RWPE1 (cell line): ENCODE measurements at regions not wholly inside any gene's neighbourhood (a gene's known extent, or its start where the extent isn't known, plus 50 kb on each side); places are given as distances from the start of the nearest gene placed in this dataset.
A peak's percentile ranks its signal among the peaks of the same experiment; 100 is the strongest.

Source experiments
- CTCF ChIA-PET: fragments of 350-600 bp; sonication (Branson Sonifier 250); formaldehyde crosslinking; extraction: SDS; loops from one replicate; lab custom pipeline; 2021; lab: Yijun Ruan, JAX
- POLR2A ChIA-PET: fragments of 400-600 bp; formaldehyde crosslinking; extraction: SDS; loops from one replicate; lab custom pipeline; 2020; ENCODE audit warnings: antibody characterized with exemption; ENCODE audit not compliant: low non-redundant PET; lab: Yijun Ruan, JAX
- DNase-seq: peaks from one replicate; pipeline ENCODE4 v3.0.0; 2012; ENCODE audit warnings: low spot score
- H3K27ac ChIP-seq: fragments of 450-650 bp; 2 replicates; pipeline ENCODE4 v1.5.1; 2017
- TF ChIP-seq, protein P1 (sequence below): fragments of 450-650 bp; conservative IDR thresholded peaks from 2 replicates; pipeline ENCODE4 v1.5.1; 2017; ENCODE audit warnings: low read depth, mild to moderate bottlenecking

DNA sequence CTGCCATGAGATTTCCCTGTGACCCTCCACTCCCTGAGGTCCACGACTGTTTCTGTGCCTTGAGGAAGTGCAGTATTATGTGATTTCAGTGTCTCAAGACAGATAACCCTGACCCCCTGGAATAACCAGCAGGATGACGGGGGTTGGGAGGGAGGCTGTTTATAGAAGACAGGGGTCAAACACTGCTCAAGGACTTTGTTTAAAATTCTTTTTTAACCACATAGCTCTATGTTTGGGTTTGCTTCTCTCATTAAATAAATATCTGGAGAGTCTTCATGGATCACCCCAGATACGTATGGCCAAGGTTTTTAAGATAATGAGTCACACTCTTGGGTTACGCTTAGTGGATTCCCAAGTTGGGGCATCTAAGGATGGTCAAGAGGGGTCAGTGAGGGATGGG lies 523.8 kb upstream of the TNP1 start:
- TF ChIP-seq, protein P1, sequence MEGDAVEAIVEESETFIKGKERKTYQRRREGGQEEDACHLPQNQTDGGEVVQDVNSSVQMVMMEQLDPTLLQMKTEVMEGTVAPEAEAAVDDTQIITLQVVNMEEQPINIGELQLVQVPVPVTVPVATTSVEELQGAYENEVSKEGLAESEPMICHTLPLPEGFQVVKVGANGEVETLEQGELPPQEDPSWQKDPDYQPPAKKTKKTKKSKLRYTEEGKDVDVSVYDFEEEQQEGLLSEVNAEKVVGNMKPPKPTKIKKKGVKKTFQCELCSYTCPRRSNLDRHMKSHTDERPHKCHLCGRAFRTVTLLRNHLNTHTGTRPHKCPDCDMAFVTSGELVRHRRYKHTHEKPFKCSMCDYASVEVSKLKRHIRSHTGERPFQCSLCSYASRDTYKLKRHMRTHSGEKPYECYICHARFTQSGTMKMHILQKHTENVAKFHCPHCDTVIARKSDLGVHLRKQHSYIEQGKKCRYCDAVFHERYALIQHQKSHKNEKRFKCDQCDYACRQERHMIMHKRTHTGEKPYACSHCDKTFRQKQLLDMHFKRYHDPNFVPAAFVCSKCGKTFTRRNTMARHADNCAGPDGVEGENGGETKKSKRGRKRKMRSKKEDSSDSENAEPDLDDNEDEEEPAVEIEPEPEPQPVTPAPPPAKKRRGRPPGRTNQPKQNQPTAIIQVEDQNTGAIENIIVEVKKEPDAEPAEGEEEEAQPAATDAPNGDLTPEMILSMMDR = no peak
- POLR2A ChIA-PET = no interaction called here
- no peak overlapping the region for H3K27ac ChIP-seq
- CTCF ChIA-PET = interaction anchor here (0.6 kb wide), 1 partner anchor 353 kb away, joined by 6 read pairs; no protein-coding TSS in a partner anchor
- no peak for DNase-seq

DNA sequence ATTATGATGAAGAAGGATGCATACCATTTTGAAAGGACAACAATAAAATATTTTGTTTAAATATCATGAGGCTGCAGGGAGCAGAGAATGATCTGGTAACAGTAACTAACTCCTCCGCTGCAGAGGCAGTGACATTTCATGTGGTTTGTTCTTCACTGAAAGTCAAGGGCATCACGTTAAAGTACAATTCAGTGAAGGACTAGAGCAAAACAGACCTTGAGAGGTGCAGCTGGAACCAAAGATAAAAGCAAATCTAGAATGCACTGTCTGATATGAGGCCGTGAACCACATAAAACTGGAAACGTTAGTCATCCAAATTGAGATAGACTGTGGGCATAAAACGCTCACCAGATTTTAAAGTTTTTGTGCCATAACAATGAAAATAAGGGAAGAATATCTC lies 522.9 kb upstream of the TNP1 start:
- ChIA-PET CTCF (interaction anchor here (0.6 kb wide), 1 partner anchor 932 kb away, joined by 3 read pairs; no protein-coding TSS in a partner anchor), POLR2A (no interaction called here)
- TF ChIP-seq, protein P1 = no peak
- DNase-seq = no peak
- H3K27ac ChIP-seq = no peak overlapping the region

DNA sequence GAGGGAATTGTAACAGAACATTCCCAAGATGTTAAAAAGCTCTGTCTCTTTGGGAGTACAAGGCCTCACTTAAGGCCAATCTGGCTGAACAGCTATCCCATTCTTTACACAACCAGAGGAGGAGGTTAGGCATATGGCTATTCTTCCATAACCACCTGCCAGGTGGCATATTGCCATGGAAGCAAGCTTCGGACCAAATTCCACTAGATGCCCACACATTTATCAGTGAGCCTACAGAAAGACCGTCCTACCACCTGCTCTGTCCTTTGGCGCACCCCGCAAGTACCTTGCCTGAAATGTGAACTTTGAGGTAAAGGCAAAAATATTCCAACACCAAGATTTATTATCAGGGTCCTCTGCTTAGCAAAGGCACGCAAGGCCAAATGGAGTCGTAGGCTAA lies 519.9 kb upstream of the TNP1 start:
- TF ChIP-seq, protein P1 = no peak
- POLR2A ChIA-PET = no interaction called here
- no peak for DNase-seq
- CTCF ChIA-PET = no interaction called here
- no peak overlapping the region for H3K27ac ChIP-seq

DNA sequence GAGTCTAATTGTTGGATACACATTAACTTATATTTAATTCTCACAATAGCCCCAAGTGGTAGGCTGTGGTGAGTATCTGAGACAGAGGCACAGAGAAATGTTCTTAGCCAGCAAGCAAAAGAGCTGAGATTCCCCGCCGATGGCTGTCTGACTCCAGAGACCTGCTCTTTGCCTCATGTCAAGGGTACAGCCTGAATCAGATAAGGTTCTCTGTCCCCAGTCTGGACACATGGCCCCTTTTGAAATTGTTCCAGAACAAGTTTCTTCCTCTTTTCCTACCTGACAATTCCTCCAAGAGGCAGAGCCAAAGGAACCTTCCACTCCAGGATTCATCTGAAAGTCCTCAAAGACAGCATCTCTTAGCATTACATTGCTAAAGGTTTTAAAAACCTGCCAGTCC lies 512.9 kb upstream of the TNP1 start:
- DNase-seq = no peak
- ChIA-PET POLR2A (interaction anchor here (0.6 kb wide), 1 partner anchor 54 kb away, joined by 3 read pairs; no protein-coding TSS in a partner anchor), CTCF (no interaction called here)
- no peak overlapping the region for H3K27ac ChIP-seq
- TF ChIP-seq, protein P1 = no peak

DNA sequence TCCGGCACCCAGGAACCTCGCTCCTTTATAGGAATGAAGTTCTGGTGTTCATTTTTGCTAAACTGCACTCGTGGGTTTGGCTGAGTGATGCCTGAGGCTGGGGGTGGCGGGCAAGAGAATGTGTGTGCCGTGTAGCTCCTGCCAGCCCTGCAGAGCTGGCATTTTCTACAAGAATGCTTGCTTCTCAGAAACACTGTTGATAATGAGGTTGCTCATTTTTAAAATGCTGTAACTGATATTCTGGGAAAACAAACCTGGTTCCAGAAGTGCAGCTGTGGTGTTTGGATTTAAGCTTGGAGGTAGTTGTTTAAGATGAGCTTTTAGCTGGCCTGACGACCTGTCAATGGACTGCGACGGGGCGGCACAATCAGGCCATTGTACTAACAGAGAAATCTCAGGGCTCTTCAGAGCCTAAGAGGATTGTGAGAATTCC lies 511.9 kb upstream of the TNP1 start:
- CTCF ChIA-PET = interaction anchor here (0.9 kb wide), 1 partner anchor 341 kb away, joined by 6 read pairs; no protein-coding TSS in a partner anchor
- DNase-seq = no peak
- no peak overlapping the region for H3K27ac ChIP-seq
- TF ChIP-seq, protein P1 = no peak
- POLR2A ChIA-PET = no interaction called here

DNA sequence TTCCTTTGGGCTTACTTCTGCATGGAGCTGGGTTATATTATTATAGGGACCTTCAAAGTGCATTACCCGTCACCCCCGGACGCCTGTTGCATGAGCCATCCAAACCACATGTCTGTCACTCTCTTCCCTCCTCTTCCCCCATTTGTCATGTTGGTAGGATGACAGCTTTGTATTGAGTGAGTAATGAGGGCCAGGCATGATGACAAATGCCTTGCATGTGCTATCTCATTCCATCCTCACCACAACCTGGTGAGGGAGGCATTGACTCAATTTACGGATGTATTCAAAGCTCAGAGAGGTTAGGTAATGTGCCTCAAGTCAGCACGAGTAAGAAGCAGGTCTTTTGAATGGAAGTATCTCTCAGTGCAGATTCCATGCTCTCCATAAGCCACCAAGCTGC lies 510.5 kb upstream of the TNP1 start:
- DNase-seq = peak; percentile 72
- ChIA-PET CTCF (interaction anchor here (0.6 to 1.2 kb wide), 6 partner anchors 9 to 264 kb away, joined by 3 to 7 read pairs (median 4); no protein-coding TSS in a partner anchor), POLR2A (no interaction called here)

More for the DNA sequence above, 510.5 kb upstream of the TNP1 start:
- TF ChIP-seq, protein P1 = no peak
- no peak overlapping the region for H3K27ac ChIP-seq
